Jurkat, Clone E6-1 (cell line): ENCODE measurements at regions not wholly inside any gene's neighbourhood (a gene's known extent, or its start where the extent isn't known, plus 50 kb on each side); places are given as distances from the start of the nearest gene placed in this dataset.

Experiments used
- DNase-seq: peaks from one replicate; pipeline ENCODE4 v3.0.0-alpha.2; 2011; ENCODE audit warnings: low read depth, low spot score
- H3K4me3 ChIP-seq: 2 replicates; pipeline ENCODE4 v1.5.1; 2011; ENCODE audit warnings: mild to moderate bottlenecking, low read length, control low read depth, moderate library complexity

- no peak for DNase-seq
- H3K4me3 ChIP-seq = no peak overlapping the region
Observed at GRCh38 chr16:50999181-50999580, 151.9 kb downstream of the SALL1 start.

GRCh38 chr16:50998411-50998810 is 152.7 kb downstream of the SALL1 start:
- H3K4me3 ChIP-seq = no peak overlapping the region
- no peak for DNase-seq

GRCh38 chr16:50997679-50998078 is 153.4 kb downstream of the SALL1 start:
- no peak overlapping the region for H3K4me3 ChIP-seq
- no peak for DNase-seq

- DNase-seq = no peak
- H3K4me3 ChIP-seq = no peak overlapping the region
Observed at GRCh38 chr16:50996830-50997186, 154.3 kb downstream of the SALL1 start.

GRCh38 chr16:50996166-50996829 is 154.8 kb downstream of the SALL1 start:
- DNase-seq = no peak
- H3K4me3 ChIP-seq = no peak overlapping the region

GRCh38 chr16:50994995-50995394 is 156.1 kb downstream of the SALL1 start:
- DNase-seq = no peak
- no peak overlapping the region for H3K4me3 ChIP-seq

GRCh38 chr16:50992350-50993032 is 158.6 kb downstream of the SALL1 start:
- DNase-seq = no peak
- no peak overlapping the region for H3K4me3 ChIP-seq

- no peak for DNase-seq
- H3K4me3 ChIP-seq = no peak overlapping the region
Observed at GRCh38 chr16:50991436-50991835, 159.6 kb downstream of the SALL1 start.

GRCh38 chr16:50991006-50991405 is 160.1 kb downstream of the SALL1 start:
- no peak for DNase-seq
- H3K4me3 ChIP-seq = no peak overlapping the region

- H3K4me3 ChIP-seq = no peak overlapping the region
- peak; percentile 15 for DNase-seq
Observed at GRCh38 chr16:50989047-50989446, 162.0 kb downstream of the SALL1 start.

GRCh38 chr16:50988441-50988840 is 162.6 kb downstream of the SALL1 start:
- no peak overlapping the region for H3K4me3 ChIP-seq
- peak; percentile 20 for DNase-seq

- DNase-seq = no peak
- H3K4me3 ChIP-seq = no peak overlapping the region
Observed at GRCh38 chr16:50986453-50986852, 164.6 kb downstream of the SALL1 start.

GRCh38 chr16:50985733-50986132 is 165.3 kb downstream of the SALL1 start:
- no peak for DNase-seq
- H3K4me3 ChIP-seq = no peak overlapping the region

- DNase-seq = no peak
- H3K4me3 ChIP-seq = no peak overlapping the region
Observed at GRCh38 chr16:50984688-50985087, 166.4 kb downstream of the SALL1 start.

GRCh38 chr16:50982808-50983207 is 168.3 kb downstream of the SALL1 start:
- no peak for DNase-seq
- H3K4me3 ChIP-seq = no peak overlapping the region

GRCh38 chr16:50981951-50982350 is 169.1 kb downstream of the SALL1 start:
- DNase-seq = no peak
- no peak overlapping the region for H3K4me3 ChIP-seq

GRCh38 chr16:50980666-50981065 is 170.4 kb downstream of the SALL1 start:
- H3K4me3 ChIP-seq = no peak overlapping the region
- no peak for DNase-seq

GRCh38 chr16:50979806-50980620 is 171.1 kb downstream of the SALL1 start:
- H3K4me3 ChIP-seq = no peak overlapping the region
- DNase-seq = no peak

- H3K4me3 ChIP-seq = no peak overlapping the region
- DNase-seq = no peak
Observed at GRCh38 chr16:50977138-50977537, 173.9 kb downstream of the SALL1 start.

GRCh38 chr16:50974438-50975036 is 176.5 kb downstream of the SALL1 start:
- no peak for DNase-seq
- H3K4me3 ChIP-seq = no peak overlapping the region
